ENCODE measurements at regions not wholly inside any gene's neighbourhood (a gene's known extent, or its start where the extent isn't known, plus 50 kb on each side); places are given as distances from the start of the nearest gene placed in this dataset.
A peak's percentile ranks its signal among the peaks of the same experiment; 100 is the strongest.

- H3K27me3 ChIP-seq (ENCODE audit: control insufficient read depth in 2 of 2, insufficient read depth in 2 of 2, low read length in 2 of 2), result peaks cover 0 to 9% of the 10 kb centered on the region in 2 experiments; a peak in 3 of 5 replicates
- no peak overlapping the region for H3K4me2 ChIP-seq (ENCODE audit: insufficient read depth, low read length)
- no peaks in the 10 kb centered on the region for H3K9me3 ChIP-seq (replicated peaks; ENCODE audit: control insufficient read depth, insufficient read depth, low read depth, low read length)
- FAIRE-seq (no peak), ATAC-seq (0 out of 3 replicates have a peak, but pooled peaks have one; percentile 36), DNase-seq (ENCODE audit: extremely low read depth in 1 of 4, low spot score in 3 of 4) (no peak)
- no peak overlapping the region for H3K27ac ChIP-seq (ENCODE audit: extremely low read depth, low read depth, low read length)
- no TSS peak for BruUV-seq (replicated peaks)
- no peaks in the 10 kb centered on the region for H4K20me1 ChIP-seq (replicated peaks; ENCODE audit: control insufficient read depth, insufficient read depth, low read length)
- 2% methylated on average over 7 of the region's 8 CpGs for WGBS (ENCODE audit: insufficient coverage, low coverage, missing lambda C conversion rate)
- CTCF ChIA-PET (ENCODE audit: low intra/inter-chr PET ratio), result interaction anchor here (0.7 kb wide), 1 partner anchor 957 kb away, joined by 3 read pairs; no protein-coding TSS in a partner anchor
- intact Hi-C loops (cut with micrococcal nuclease) (no loop called here), in situ Hi-C loops (cut with MboI) (no loop called here)
- no peaks in the 10 kb centered on the region for H3K4me1 ChIP-seq (replicated peaks in 1 of 2; ENCODE audit: control insufficient read depth in 2 of 2, insufficient read depth in 2 of 2, low read length in 2 of 2)
- peak in 1 of 3 experiments; percentile 43; a peak in 2 of 6 replicates for TF ChIP-seq CTCF (IDR thresholded peaks at IDR 0.05 in 2 of 3, conservative IDR thresholded peaks at IDR 0.05 in 1 of 3; ENCODE audit: insufficient read depth in 2 of 3, low read depth in 1 of 3, low read length in 3 of 3)
- no peak for TF ChIP-seq ZNF431 (CRISPR knock-in tag; IDR thresholded peaks at IDR 0.05)
- H3K79me2 ChIP-seq (ENCODE audit: control insufficient read depth, insufficient read depth, low read length), result no peaks in the 10 kb centered on the region
- no peaks in the 10 kb centered on the region for H3K36me3 ChIP-seq (ENCODE audit: control insufficient read depth, insufficient read depth, low read length)
- no peak overlapping the region for H2AFZ ChIP-seq (ENCODE audit: low read depth, low read length)
- no peak overlapping the region for H3K4me3 ChIP-seq
- no peaks in the 10 kb centered on the region for H3K9me1 ChIP-seq (ENCODE audit: control insufficient read depth, insufficient read depth, low read length)
- no peak overlapping the region for H3K9ac ChIP-seq (ENCODE audit: insufficient read depth in 1 of 2, low read depth in 2 of 2, low read length in 2 of 2)
- POLR2A ChIA-PET, result no interaction called here
Observed at GRCh38 chr13:31051999-31052398, 109.7 kb downstream of the HSPH1 start.

All from K562 (cell line).